CD14-positive monocyte (primary cell): ENCODE measurements at regions not wholly inside any gene's neighbourhood (a gene's known extent, or its start where the extent isn't known, plus 50 kb on each side); places are given as distances from the start of the nearest gene placed in this dataset.

ENCODE experiments used
- DNase-seq, 3 donors: peaks; one replicate each; pipeline ENCODE4 v3.0.0-alpha.2; 2011 to 2022
- H2AFZ ChIP-seq: 2 replicates; pipeline ENCODE4 v1.6.0; 2012; ENCODE audit warnings: mild to moderate bottlenecking, low read depth, low read length, inconsistent platforms; ENCODE audit not compliant: insufficient read depth, poor library complexity, severe bottlenecking
- H3K27ac ChIP-seq, 2 donors: 1 replicate in 1 of 2; 2 replicates in 1 of 2; pipeline ENCODE4 v1.5.1; 2012 to 2013; ENCODE audit warnings: low read length in 2 of 2, control low read depth in 1 of 2, inconsistent platforms in 1 of 2, low read depth in 1 of 2, mild to moderate bottlenecking in 1 of 2
- H3K27me3 ChIP-seq, 2 donors: one replicate each; pipeline versions ENCODE4 v1.6.0 to v1.6.1; 2011 to 2013; ENCODE audit warnings: low read length in 2 of 2; ENCODE audit not compliant: control insufficient read depth in 2 of 2, insufficient read depth in 2 of 2
- H3K36me3 ChIP-seq, 2 donors: replicated peaks in 1 of 2; 1 replicate in 1 of 2; 2 replicates in 1 of 2; pipeline versions ENCODE4 v1.5.1 to v1.6.1; 2012 to 2013; ENCODE audit warnings: low read length in 2 of 2, control low read depth in 1 of 2, inconsistent platforms in 1 of 2, mild to moderate bottlenecking in 1 of 2; ENCODE audit not compliant: insufficient read depth in 2 of 2, control insufficient read depth in 1 of 2
- H3K4me1 ChIP-seq, 2 donors: 1 replicate in 1 of 2; 2 replicates in 1 of 2; pipeline versions ENCODE4 v1.5.1 to v1.6.1; 2012 to 2013; ENCODE audit warnings: low read length in 2 of 2, control low read depth in 1 of 2, inconsistent platforms in 1 of 2, mild to moderate bottlenecking in 1 of 2, moderate library complexity in 1 of 2; ENCODE audit not compliant: insufficient read depth in 2 of 2, control insufficient read depth in 1 of 2
- H3K4me2 ChIP-seq: replicated peaks from 2 replicates; pipeline ENCODE3; 2012; ENCODE audit warnings: low read length, moderate library complexity, mild to moderate bottlenecking; ENCODE audit not compliant: poor library complexity, severe bottlenecking; ENCODE audit errors: extremely low read depth
- H3K4me3 ChIP-seq, 3 experiments: fragments of 200-600 bp in 1 of 3; sonication (generic) in 1 of 3; replicated peaks in 1 of 3; 1 replicate in 2 of 3; 2 replicates in 1 of 3; pipeline ENCODE4 v1.5.1; 2011 to 2013; ENCODE audit warnings: low read length in 3 of 3, mild to moderate bottlenecking in 3 of 3, control low read depth in 2 of 3, low read depth in 2 of 3, inconsistent platforms in 1 of 3, moderate library complexity in 1 of 3
- H3K79me2 ChIP-seq: 2 replicates; pipeline ENCODE4 v1.6.0; 2012; ENCODE audit warnings: mild to moderate bottlenecking, control low read depth, inconsistent platforms, low read length, moderate library complexity; ENCODE audit not compliant: insufficient read depth
- H3K9ac ChIP-seq: 2 replicates; pipeline ENCODE4 v1.6.0; 2017; ENCODE audit warnings: low read length, mild to moderate bottlenecking; ENCODE audit not compliant: insufficient read depth, poor library complexity, severe bottlenecking
- H3K9me3 ChIP-seq, 2 donors: replicated peaks in 1 of 2; 1 replicate in 1 of 2; 2 replicates in 1 of 2; pipeline versions ENCODE4 v1.5.1 to v1.6.1; 2012 to 2013; ENCODE audit warnings: low read length in 2 of 2, control low read depth in 1 of 2; ENCODE audit not compliant: control insufficient read depth in 1 of 2, insufficient read depth in 1 of 2
- H4K20me1 ChIP-seq: 2 replicates; pipeline ENCODE4 v1.6.0; 2012; ENCODE audit warnings: mild to moderate bottlenecking, low read length, control low read depth, moderate library complexity; ENCODE audit not compliant: insufficient read depth
- H3K27ac Mint-ChIP-seq, 7 donors: one replicate each; pipeline ENCODE4 v1.8.0; 2020; ENCODE audit warnings: mild to moderate bottlenecking in 7 of 7, mixed read lengths in 7 of 7, moderate library complexity in 6 of 7, inconsistent platforms in 2 of 7
- H3K27me3 Mint-ChIP-seq, 3 donors: one replicate each; pipeline ENCODE4 v1.8.0; 2021 to 2022; ENCODE audit warnings: low read depth in 3 of 3, mild to moderate bottlenecking in 3 of 3, mixed read lengths in 3 of 3, moderate library complexity in 3 of 3, inconsistent platforms in 1 of 3
- H3K36me3 Mint-ChIP-seq, 2 donors: one replicate each; pipeline ENCODE4 v1.8.0; 2020; ENCODE audit warnings: mixed read lengths in 2 of 2, inconsistent platforms in 1 of 2, mild to moderate bottlenecking in 1 of 2
- H3K4me1 Mint-ChIP-seq: one replicate; pipeline ENCODE4 v1.8.0; 2020; ENCODE audit warnings: mild to moderate bottlenecking, mixed read lengths
- H3K4me3 Mint-ChIP-seq, 2 donors: one replicate each; pipeline ENCODE4 v1.8.0; 2020; ENCODE audit warnings: mild to moderate bottlenecking in 2 of 2, mixed read lengths in 2 of 2, moderate library complexity in 1 of 2
- H3K9me3 Mint-ChIP-seq, 7 donors: one replicate each; pipeline ENCODE4 v1.8.0; 2020 to 2022; ENCODE audit warnings: mixed read lengths in 7 of 7, mild to moderate bottlenecking in 6 of 7, moderate library complexity in 6 of 7, inconsistent platforms in 2 of 7
- WGBS: methylation state at CpG from one replicate; pipeline ENCODE4 v1.1.5; 2013; ENCODE audit warnings: missing lambda C conversion rate; ENCODE audit not compliant: insufficient coverage; 5-methylcytosine and 5-hydroxymethylcytosine counted together
- intact Hi-C, 2 donors: fragments of 100-400 bp; cut with micrococcal nuclease; formaldehyde crosslinking; loops; one replicate each; pipeline versions ENCODE4 v1.15.0 to v1.15.1; 2023
- TF ChIP-seq, protein P1 (sequence below): fragments of 200-600 bp; IDR thresholded peaks from one replicate; pipeline ENCODE4 v1.8.0; 2022; ENCODE audit warnings: antibody characterized with exemption, mild to moderate bottlenecking

DNA sequence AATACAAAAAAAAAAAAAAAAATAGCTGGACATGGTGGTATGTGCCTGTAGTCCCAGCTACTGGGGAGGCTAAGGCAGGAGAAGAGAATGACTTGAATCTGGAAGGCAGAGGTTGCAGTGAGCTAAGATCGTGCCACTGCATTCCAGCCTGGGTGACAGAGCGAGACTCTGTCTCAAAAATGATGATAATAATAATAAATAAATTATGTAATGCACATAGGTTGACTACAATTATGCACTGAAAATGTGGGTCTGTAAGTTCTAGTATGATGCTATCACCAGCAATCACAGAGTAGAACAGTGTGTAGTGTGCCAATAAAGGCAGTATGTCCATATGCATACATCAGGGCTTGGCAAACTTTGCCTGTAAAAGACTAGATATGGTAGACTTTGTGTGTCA lies 55.6 kb upstream of the MYCN start:
- no peaks in the 10 kb centered on the region for H4K20me1 ChIP-seq
- Mint-ChIP-seq H3K27me3 (peaks cover 0 to 2% (median 0%) of the 10 kb centered on the region in 3 donors), H3K4me3 (no peak overlapping the region), H3K27ac (no peak overlapping the region), H3K4me1 (no peaks in the 10 kb centered on the region), H3K36me3 (no peaks in the 10 kb centered on the region), H3K9me3 (peaks cover 0 to 5% (median 0%) of the 10 kb centered on the region in 7 donors)
- no peak overlapping the region for H3K4me3 ChIP-seq
- no peak for DNase-seq
- TF ChIP-seq, protein P1, sequence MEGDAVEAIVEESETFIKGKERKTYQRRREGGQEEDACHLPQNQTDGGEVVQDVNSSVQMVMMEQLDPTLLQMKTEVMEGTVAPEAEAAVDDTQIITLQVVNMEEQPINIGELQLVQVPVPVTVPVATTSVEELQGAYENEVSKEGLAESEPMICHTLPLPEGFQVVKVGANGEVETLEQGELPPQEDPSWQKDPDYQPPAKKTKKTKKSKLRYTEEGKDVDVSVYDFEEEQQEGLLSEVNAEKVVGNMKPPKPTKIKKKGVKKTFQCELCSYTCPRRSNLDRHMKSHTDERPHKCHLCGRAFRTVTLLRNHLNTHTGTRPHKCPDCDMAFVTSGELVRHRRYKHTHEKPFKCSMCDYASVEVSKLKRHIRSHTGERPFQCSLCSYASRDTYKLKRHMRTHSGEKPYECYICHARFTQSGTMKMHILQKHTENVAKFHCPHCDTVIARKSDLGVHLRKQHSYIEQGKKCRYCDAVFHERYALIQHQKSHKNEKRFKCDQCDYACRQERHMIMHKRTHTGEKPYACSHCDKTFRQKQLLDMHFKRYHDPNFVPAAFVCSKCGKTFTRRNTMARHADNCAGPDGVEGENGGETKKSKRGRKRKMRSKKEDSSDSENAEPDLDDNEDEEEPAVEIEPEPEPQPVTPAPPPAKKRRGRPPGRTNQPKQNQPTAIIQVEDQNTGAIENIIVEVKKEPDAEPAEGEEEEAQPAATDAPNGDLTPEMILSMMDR: no peak
- no peaks in the 10 kb centered on the region for H3K9me3 ChIP-seq
- no peak overlapping the region for H3K4me2 ChIP-seq
- no peaks in the 10 kb centered on the region for H3K4me1 ChIP-seq
- H3K79me2 ChIP-seq: no peaks in the 10 kb centered on the region
- no peaks in the 10 kb centered on the region for H3K27me3 ChIP-seq
- H3K36me3 ChIP-seq: no peaks in the 10 kb centered on the region
- intact Hi-C loops: no loop called here
- H3K9ac ChIP-seq: no peak overlapping the region
- no peak overlapping the region for H3K27ac ChIP-seq
- no CpG with 5 or more reads among the region's 2 CpGs for whole genome bisulfite sequencing
- H2AFZ ChIP-seq: no peak overlapping the region

DNA sequence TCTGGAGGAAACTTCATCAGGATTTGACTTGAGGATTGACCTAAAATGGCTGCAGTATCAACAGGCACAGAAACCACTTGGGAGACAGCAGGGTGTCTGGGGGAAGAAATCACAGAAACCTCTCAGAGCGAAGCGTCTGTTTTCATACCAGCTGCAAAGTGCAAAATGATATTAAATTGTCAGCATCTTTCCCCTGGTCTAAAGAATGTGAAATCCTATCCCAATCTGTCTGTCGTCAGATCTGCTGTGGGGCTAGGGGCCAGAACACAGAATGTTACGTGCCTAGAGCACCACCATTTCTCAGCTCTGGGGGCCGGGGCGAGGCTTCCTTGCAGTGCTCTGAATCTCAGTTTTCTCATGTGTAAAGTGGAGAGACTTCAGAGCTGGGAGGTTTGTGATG lies 54.1 kb upstream of the MYCN start:
- Histone ChIP-seq H3K4me1 (no peaks in the 10 kb centered on the region), H3K4me3 (no peak overlapping the region), H3K4me2 (no peak overlapping the region), H3K27me3 (no peaks in the 10 kb centered on the region), H3K27ac (no peak overlapping the region), H4K20me1 (no peaks in the 10 kb centered on the region), H3K36me3 (no peaks in the 10 kb centered on the region), H3K79me2 (no peaks in the 10 kb centered on the region), H2AFZ (no peak overlapping the region), H3K9me3 (no peaks in the 10 kb centered on the region), H3K9ac (no peak overlapping the region)
- H3K9me3 Mint-ChIP-seq: peaks cover 0 to 3% (median 0%) of the 10 kb centered on the region in 7 donors
- H3K27ac Mint-ChIP-seq: no peak overlapping the region
- no peaks in the 10 kb centered on the region for H3K4me1 Mint-ChIP-seq
- TF ChIP-seq, protein P1: no peak
- WGBS: 98% methylated on average over 6 of the region's 6 CpGs
- intact Hi-C loops: no loop called here
- H3K36me3 Mint-ChIP-seq: no peaks in the 10 kb centered on the region
- peaks cover 0 to 2% (median 0%) of the 10 kb centered on the region in 3 donors for H3K27me3 Mint-ChIP-seq
- no peak for DNase-seq
- no peak overlapping the region for H3K4me3 Mint-ChIP-seq
